Muscle of leg (tissue), 3 donors: ENCODE measurements at regions not wholly inside any gene's neighbourhood (a gene's known extent, or its start where the extent isn't known, plus 50 kb on each side); places are given as distances from the start of the nearest gene placed in this dataset.

Experiments
- DNase-seq: peaks from one replicate; pipeline ENCODE4 v3.0.0; 2013
- H3K27ac ChIP-seq: one replicate; pipeline ENCODE4 v1.5.1; 2013; ENCODE audit warnings: mild to moderate bottlenecking, low read length, control low read depth
- H3K27me3 ChIP-seq: one replicate; pipeline ENCODE4 v1.6.1; 2013; ENCODE audit warnings: low read length; ENCODE audit not compliant: control insufficient read depth, insufficient read depth
- H3K36me3 ChIP-seq: one replicate; pipeline ENCODE4 v1.6.1; 2013; ENCODE audit warnings: low read length; ENCODE audit not compliant: control insufficient read depth, insufficient read depth
- H3K4me1 ChIP-seq: one replicate; pipeline ENCODE4 v1.6.1; 2013; ENCODE audit warnings: low read length; ENCODE audit not compliant: control insufficient read depth, insufficient read depth
- H3K4me3 ChIP-seq: one replicate; pipeline ENCODE4 v1.5.1; 2013; ENCODE audit warnings: low read length, control low read depth
- H3K9me3 ChIP-seq: replicated peaks from 2 replicates; pipeline ENCODE4 v1.6.1; 2013; ENCODE audit warnings: low read depth, low read length; ENCODE audit not compliant: control insufficient read depth
- WGBS: methylation state at CpG from one replicate; pipeline ENCODE4 v1.1.5; 2013; ENCODE audit warnings: missing lambda C conversion rate; ENCODE audit not compliant: insufficient coverage; 5-methylcytosine and 5-hydroxymethylcytosine counted together

DNA sequence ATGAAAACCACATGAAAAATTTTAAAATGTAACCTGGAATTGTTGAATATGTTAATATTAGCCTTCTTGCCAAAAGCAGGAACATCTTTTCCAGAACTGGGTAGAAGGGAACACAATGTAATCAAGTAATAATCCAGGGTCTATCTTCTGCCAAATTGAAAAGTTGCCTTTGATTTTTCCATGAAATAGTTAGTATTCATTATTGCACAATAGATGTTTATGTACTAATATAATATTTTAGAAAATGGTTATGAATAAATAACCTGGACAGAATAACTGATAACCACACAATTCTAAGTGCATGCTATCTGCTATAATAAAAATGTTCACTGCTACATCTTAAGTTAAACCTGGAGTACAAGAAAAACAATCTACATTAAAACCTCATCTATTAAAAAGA lies 802.3 kb downstream of the LIG4 start:
- H3K9me3 ChIP-seq, result no peaks in the 10 kb centered on the region
- H3K27me3 ChIP-seq, result no peaks in the 10 kb centered on the region
- H3K27ac ChIP-seq, result no peak overlapping the region
- no peak overlapping the region for H3K4me3 ChIP-seq
- no peak for DNase-seq
- no peaks in the 10 kb centered on the region for H3K36me3 ChIP-seq
- no peaks in the 10 kb centered on the region for H3K4me1 ChIP-seq

DNA sequence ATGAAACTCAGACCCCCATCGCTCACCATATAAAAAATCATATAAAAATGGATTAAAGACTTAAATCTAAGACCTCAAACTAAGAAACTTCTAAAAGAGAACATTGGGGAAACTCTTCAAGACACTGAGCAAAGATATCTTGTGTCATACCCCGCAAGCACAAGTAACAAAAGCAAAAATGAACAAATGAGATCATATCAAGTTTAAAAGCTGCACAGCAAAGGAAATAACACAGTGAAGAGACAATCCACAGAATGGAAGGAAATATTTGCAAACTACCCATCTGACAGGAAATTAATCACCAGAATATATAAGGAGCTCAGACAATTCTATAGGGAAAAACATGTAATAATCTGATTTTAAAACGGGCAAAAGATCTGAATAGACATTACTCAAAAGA lies 808.3 kb downstream of the LIG4 start:
- Histone ChIP-seq H3K27ac (no peak overlapping the region), H3K4me1 (no peaks in the 10 kb centered on the region), H3K9me3 (no peaks in the 10 kb centered on the region), H3K4me3 (no peak overlapping the region), H3K27me3 (no peaks in the 10 kb centered on the region), H3K36me3 (no peaks in the 10 kb centered on the region)
- WGBS, result no CpG with 5 or more reads among the region's 3 CpGs
- DNase-seq, result no peak

- Histone ChIP-seq H3K9me3 (no peaks in the 10 kb centered on the region), H3K27me3 (no peaks in the 10 kb centered on the region), H3K27ac (no peak overlapping the region), H3K4me1 (no peaks in the 10 kb centered on the region), H3K36me3 (no peaks in the 10 kb centered on the region), H3K4me3 (no peak overlapping the region)
- no peak for DNase-seq
- 77% methylated on average over 3 of the region's 7 CpGs for WGBS
Measured at GRCh38 chr13:107395927-107396662, 819.2 kb downstream of the LIG4 start.

DNA sequence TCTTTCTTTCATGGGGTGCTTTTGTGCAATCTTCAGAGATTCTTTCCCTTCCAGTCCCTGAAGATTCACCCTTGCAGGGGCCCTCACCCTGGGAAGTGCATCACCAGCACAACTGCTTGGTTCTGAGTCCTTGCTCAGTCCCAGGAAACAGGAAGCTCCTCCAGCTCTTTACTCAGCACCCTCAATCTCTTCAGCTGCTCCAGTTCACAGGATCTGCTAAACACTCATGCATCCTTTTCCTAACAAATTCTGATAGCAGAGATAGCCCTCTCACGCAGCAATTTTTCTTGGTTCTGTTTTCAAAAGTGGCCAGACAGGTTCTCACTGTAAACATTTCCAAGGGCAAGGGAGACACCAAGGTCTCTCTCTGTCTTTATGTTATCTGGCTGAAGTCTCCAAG lies 823.1 kb downstream of the LIG4 start:
- no peak for DNase-seq
- 100% methylated on average over 1 of the region's 1 CpG for WGBS
- Histone ChIP-seq H3K4me3 (no peak overlapping the region), H3K4me1 (no peaks in the 10 kb centered on the region), H3K27me3 (no peaks in the 10 kb centered on the region), H3K36me3 (no peaks in the 10 kb centered on the region), H3K27ac (no peak overlapping the region), H3K9me3 (no peaks in the 10 kb centered on the region)

DNA sequence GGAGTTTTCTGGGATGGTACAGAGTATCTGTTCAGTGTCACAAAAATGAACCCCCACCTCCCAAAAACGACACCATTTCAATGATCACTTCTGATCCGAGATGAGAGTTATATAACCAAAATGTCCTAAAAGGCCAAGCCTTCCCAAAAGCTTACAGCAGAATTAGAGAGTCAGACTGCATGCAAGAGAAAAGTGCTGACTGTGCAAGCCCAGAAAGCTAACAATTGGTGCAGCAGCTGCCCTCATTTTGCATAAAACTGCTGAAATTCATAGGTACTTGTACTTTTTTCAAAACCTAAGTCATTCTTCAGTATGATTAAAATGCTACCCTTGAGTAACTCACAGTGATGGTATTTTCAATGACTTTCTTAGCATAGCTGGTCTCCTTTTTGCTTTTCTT lies 819.6 kb upstream of the ARGLU1 start:
- DNase-seq, result no peak
- no peaks in the 10 kb centered on the region for H3K4me1 ChIP-seq
- no peaks in the 10 kb centered on the region for H3K36me3 ChIP-seq
- H3K9me3 ChIP-seq, result no peaks in the 10 kb centered on the region
- WGBS, result no CpG with 5 or more reads among the region's 2 CpGs
- no peak overlapping the region for H3K4me3 ChIP-seq
- no peaks in the 10 kb centered on the region for H3K27me3 ChIP-seq
- H3K27ac ChIP-seq, result no peak overlapping the region

DNA sequence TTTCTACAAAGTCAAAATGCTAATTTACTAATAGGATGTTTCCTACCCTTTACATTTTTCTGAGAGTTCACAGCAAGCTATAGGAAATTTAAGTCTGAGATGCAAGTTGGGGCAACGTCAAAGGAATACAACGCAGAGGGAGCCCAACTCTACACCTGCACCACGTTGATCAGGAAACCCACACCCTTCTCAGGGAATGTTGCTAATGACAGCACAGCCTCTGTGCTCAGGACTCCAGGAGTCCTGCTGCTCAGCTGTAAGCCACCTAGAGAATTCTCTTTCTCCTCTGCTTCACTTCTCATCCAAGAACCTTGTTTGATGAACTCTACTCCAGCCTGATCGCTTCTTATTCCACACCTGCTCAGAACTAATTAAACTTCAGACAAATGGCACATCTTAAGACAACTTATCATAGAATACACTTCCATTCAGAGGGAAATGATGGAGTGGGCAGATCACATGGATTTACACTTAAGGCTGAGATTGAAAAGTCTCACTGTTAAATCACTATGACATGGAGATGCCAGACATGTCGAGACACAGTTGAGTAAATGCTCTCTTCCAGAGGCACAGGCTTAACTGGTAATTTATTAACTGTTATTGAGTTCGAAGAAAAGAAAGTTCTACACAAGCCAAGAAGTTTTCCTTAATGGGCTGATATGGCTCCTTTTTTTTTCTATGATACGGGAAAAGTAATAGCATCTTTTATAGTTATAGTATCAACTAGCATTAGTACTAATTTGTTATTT lies 811.6 kb upstream of the ARGLU1 start:
- no peaks in the 10 kb centered on the region for H3K36me3 ChIP-seq
- WGBS, result no CpG with 5 or more reads among the region's 7 CpGs
- no peaks in the 10 kb centered on the region for H3K9me3 ChIP-seq
- no peak overlapping the region for H3K4me3 ChIP-seq
- H3K4me1 ChIP-seq, result no peaks in the 10 kb centered on the region
- no peaks in the 10 kb centered on the region for H3K27me3 ChIP-seq
- no peak for DNase-seq
- H3K27ac ChIP-seq, result no peak overlapping the region

DNA sequence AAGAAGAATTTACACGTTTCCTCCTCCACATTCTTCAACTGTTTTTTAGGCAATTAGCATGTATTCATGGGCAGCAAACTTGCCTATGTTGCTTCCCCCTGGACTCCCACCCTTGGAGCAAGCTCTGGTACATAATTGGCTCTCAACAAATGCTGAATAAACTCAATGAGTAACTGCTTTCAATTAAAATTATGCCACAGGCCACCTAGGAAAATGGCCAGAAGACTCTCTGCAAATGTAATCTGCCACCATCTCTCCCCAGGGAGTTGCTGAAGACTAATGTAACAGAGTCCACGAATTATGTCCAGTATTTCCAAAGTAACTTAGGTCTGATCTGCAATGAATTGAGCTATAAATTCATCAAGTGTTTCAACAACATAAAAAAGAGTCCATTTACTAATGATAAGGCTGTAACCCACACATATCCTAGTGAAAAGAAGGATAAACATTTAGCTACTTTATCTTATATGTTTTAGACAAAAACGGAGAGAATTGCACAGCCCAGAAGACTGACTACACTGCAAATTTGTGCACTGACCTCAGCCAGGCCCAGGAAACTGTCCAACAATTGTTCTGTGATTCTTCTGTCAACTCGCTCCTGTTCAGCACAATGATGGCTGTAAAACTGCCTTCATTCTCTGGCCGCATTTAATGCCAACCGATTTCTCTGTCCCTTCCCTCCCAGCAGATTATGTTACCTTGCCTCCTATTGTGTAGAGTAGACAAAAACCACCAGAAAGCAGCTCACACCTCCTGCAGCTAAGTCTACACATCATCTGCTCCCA lies 808.6 kb upstream of the ARGLU1 start:
- no CpG with 5 or more reads among the region's 6 CpGs for WGBS
- DNase-seq, result peak; percentile 1

DNA sequence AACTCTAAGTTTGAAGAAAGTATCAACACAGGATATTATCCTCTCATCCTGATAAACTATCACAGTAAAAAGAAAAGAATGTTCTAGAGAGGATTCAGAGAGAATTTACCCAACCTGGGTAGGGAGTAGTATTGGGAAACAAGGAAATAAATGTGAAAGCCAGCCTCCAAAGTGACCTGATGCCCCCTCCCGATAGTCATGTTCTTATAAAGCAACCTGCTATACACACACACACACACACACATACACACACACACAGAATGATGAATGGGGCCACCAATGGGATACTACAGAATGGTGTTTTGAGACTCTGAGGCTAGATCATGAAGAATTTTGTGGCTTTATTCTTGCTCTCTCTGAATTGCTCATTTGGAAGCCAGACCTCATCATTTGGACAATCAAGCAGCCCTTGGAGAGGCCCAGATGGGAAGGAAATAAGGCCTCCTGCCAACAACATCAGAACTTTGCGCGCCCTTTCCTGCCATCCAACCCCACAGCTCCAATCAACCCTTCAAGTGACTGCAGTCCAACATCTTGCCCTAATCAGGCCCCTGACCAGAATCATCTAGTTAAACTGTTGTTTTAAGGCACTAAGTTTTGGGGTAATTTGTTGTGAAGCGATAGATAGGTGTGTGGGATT lies 807.9 kb upstream of the ARGLU1 start:
- Histone ChIP-seq H3K4me3 (no peak overlapping the region), H3K4me1 (no peaks in the 10 kb centered on the region), H3K36me3 (no peaks in the 10 kb centered on the region), H3K9me3 (no peaks in the 10 kb centered on the region), H3K27me3 (no peaks in the 10 kb centered on the region), H3K27ac (no peak overlapping the region)
- DNase-seq, result peak; percentile 2
- no CpG with 5 or more reads among the region's 4 CpGs for WGBS

More for the DNA sequence above, 808.6 kb upstream of the ARGLU1 start:
- H3K27ac ChIP-seq, result no peak overlapping the region
- no peaks in the 10 kb centered on the region for H3K4me1 ChIP-seq
- H3K4me3 ChIP-seq, result no peak overlapping the region
- H3K27me3 ChIP-seq, result no peaks in the 10 kb centered on the region
- no peaks in the 10 kb centered on the region for H3K36me3 ChIP-seq
- no peaks in the 10 kb centered on the region for H3K9me3 ChIP-seq

DNA sequence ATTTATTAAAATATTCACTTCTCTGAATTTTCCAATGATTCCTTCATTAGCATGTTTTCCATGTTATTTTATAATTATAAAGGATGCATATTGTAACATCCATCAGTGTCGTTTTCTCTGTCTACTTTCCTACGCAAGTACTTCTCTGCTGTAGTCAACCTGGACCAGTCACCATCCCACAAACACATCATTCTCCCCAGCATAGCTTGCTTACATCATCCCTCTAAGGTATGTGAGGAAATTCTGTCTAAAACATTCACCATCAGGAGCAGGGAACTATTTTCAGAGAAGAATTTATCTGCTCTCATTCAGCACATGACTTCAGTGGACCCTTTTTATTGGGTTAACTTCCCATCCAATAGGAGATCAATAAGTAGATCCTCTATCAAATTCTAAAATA lies 806.1 kb upstream of the ARGLU1 start:
- no CpG with 5 or more reads among the region's 2 CpGs for WGBS
- Histone ChIP-seq H3K36me3 (no peaks in the 10 kb centered on the region), H3K27ac (no peak overlapping the region), H3K9me3 (no peaks in the 10 kb centered on the region), H3K27me3 (no peaks in the 10 kb centered on the region), H3K4me3 (no peak overlapping the region), H3K4me1 (no peaks in the 10 kb centered on the region)
- no peak for DNase-seq

DNA sequence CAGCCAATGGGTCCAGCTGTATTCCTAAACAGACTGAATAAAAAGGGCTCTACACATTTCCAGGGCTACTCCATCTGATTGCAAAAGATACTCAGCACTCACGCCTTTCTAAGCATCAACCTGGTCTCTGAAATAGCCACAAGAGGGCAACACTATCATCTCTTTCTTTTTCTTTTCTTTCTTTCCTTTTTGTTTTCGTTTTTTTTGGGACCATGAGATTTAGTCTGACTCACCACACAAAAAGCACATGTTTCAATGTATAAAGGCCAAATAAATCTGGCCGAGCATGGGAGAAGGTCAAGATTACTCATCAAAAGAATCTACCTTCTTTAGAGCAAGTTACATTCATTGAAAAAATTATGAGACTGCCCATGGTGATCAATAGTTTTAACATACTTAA lies 805.6 kb upstream of the ARGLU1 start:
- no peak overlapping the region for H3K4me3 ChIP-seq
- no peaks in the 10 kb centered on the region for H3K36me3 ChIP-seq
- H3K4me1 ChIP-seq, result no peaks in the 10 kb centered on the region
- H3K9me3 ChIP-seq, result no peaks in the 10 kb centered on the region
- no peak overlapping the region for H3K27ac ChIP-seq
- 29% methylated on average over 1 of the region's 3 CpGs for whole genome bisulfite sequencing
- no peaks in the 10 kb centered on the region for H3K27me3 ChIP-seq
- DNase-seq, result peak; percentile 51
